HK-2 (cell line): ENCODE measurements at regions not wholly inside any gene's neighbourhood (a gene's known extent, or its start where the extent isn't known, plus 50 kb on each side); places are given as distances from the start of the nearest gene placed in this dataset.
A peak's percentile ranks its signal among the peaks of the same experiment; 100 is the strongest.

Experiments used
- DNase-seq: peaks from one replicate; pipeline ENCODE4 v3.0.0-alpha.2; 2018; ENCODE audit not compliant: unreplicated experiment

DNA sequence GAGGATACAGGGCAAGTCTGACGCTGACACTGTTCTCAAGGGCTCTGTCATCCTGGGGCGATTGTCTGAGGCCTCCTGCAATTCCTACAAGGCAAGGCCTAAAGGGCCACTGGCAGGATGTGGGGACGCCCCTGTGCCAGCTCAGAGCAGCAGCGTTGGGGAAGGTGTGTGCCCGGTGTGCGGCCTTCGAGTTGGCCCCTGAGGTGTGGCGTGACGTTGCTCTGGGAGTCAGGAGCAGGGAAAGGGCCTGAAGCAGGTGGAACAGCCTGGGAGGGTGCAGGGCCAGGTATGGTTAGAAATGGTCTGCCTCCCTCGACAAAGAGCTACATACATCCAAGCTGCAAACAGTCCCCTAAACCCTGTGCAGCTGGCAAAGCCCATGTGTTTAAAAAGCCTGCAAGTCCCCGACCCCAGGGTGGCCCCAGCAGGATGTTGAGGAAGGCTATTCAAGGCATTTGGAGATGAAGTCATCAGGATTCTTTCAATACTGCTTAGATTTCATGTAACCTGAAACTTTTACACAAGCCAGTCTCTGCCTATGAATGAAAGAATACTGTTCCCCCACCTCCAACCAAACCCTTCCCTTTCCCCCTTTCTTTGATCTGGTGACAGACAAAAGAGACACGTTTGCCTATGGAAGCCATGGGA, 142.5 kb upstream of the TNS3 start:
- DNase-seq: peak; percentile 37

DNA sequence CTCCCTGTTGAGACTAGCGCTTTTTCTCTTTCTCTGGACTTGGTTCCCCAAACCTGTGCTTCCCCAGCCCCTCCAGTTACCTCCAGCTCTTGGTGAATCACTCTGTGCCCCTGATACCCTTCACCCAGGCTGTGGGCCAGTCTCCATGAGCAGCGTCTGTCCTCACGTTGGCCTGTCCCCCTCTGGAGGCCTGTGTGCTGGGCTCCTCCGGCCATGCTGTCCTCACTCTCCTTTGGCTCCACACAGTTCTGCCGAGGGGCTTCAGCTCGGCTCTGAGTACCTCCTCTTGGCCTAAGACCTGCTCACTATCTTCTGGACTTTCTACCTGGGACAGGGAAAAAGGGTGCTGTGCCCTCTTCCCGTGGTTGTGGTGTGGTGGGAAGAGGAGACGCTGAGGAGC, 140.2 kb upstream of the TNS3 start:
- no peak for DNase-seq

DNA sequence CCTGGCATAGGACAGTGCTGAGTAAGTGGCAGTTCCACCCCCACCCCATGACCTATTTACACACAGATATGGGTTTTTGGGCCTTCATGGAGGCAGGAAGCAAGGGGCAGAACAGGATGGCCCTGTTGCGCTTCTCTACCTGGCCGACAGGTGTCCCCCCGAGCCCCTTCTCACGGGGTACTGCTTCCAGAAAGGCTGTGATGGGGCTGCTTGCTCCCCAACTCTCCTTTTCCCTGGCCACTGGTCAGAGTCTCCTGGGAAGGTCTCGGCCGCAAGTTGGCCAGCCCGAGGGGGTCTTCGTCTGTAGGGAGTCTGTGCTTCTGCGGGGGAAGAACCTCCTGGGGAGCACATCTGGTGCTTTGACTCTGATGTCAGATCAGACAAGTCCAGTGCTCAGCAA, 139.8 kb upstream of the TNS3 start:
- no peak for DNase-seq

DNA sequence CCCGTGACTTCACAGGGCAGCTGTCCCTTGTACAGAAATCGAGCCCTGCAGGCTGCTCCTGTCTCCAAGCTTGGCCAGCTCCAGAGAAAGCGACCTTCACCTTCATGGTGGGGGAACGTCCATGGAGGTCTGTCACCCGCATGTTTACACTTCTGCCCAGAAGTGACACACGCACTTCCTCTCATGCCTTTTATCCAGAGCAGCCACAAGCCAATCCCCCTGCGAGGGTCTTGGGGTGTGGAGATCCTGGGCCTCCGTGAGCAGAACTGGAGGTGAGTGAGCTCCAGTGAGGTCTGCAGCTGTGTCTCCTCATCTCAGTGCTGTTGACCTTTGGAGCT, 139.0 kb upstream of the TNS3 start:
- no peak for DNase-seq

DNA sequence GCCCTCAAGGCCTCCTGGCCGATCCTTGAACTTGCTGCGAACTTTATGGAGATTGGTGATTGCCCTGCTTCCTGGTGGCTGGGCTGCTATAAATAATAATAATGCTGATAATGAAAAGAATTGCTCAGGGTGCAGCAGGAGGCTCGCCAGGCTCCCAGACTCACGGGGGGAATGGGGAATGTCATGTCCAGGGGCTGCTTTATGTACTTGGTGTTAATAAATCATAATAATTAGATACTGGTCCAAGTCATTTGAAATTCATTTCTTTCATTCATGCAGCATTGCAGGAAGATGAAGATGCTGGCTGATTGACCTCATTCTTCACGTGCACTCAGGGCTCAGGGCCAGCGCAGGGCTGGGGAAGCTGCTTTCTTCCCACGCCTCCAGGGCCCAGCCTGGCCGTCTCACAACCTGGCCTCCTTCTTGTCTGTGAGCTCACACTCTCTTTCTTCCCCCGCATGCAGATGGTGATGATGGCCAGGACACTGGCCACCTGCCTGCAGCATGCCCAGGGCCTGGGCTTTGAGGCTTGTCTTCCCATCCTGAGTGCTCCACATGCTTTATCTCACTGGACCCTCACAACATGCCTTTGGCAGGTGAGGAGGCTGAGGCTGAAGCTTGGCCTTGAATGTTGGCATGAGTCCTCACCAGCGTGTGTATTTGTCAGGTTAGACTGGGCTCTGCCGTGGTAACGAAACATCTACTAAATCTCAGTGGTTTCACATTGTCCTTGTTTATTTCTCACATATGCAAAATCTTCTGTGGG, 138.4 kb upstream of the TNS3 start:
- no peak for DNase-seq

DNA sequence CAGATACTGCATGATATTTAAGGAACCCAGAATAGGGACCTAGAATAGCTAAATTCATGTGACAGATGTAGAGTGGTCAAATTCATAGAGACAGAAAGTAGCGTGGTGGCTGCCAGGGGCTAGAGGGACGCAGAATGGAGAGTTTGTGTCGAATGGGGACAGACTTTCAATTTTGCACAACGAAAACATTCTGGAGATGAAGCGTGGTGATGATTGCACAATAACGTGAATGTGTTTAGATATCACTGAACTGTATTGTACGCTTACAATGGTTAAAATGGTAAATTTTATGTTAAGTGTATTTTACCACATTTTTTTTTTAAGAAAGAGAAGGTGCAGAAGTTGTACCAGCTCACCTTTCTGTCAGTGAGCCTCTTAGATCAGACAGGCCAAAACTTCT, 137.8 kb upstream of the TNS3 start:
- no peak for DNase-seq

DNA sequence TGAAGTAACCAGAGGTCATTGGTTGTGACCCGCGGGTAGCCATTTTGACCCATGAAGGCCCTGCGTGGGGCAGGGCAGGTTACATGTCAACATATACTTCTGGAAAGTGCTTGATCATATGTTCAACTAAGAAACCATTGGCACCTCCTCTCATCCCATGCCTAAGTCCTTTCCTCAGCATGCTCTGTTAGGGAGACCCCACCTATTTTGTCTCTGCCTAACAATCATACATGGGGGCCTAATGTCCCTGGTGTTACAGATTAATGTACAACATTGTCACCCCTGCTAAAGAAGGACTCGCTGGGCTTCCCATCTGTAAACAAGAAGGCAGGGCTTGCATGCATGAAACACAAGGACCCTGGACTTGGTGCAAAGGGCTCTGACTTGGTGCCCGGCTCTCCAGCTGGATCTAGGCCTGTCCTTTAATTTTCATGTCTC, 133.7 kb upstream of the TNS3 start:
- DNase-seq: no peak

DNA sequence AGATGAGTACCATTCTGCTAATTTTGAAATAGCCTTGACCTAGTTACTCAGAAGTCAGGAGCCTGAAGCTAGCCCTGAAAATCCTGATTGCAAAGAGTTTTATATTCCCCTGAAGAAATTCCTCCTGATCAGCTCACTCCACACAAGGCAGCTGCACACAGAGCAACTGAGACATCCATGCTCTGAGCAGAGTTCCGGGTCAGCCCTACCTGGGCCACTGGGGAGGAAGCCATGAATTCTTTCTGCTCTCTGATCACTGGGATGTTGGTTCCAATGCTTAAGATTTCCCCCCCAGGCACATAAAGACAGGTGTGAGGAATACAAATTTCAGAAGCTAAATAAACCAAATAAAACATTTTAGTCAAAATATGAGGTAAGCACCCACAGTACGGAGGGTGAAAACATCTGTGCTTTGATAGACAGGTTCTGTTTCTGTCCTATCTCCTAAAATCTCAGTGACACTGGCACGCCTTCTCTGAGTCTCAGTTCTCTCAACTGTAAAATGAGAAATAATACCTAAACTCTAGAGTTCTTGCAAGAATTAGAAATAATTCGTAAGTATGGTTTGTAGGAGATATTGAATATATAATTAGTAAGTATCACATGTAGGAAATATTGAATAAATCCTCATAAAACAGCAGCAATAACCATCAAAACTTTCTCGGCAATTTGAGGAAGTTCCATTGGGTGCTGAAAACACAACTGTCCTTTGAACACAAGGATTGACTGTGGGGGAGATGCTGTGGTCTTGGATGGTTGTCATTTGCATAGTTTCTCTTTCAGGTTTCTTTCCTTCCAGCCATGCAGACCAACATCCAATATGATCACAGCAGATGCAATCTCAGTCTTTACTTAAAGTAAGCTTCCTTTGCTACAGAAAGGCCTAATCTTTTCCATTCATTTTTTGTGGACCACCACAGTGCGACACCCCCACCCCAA, 133.0 kb upstream of the TNS3 start:
- DNase-seq: no peak

DNA sequence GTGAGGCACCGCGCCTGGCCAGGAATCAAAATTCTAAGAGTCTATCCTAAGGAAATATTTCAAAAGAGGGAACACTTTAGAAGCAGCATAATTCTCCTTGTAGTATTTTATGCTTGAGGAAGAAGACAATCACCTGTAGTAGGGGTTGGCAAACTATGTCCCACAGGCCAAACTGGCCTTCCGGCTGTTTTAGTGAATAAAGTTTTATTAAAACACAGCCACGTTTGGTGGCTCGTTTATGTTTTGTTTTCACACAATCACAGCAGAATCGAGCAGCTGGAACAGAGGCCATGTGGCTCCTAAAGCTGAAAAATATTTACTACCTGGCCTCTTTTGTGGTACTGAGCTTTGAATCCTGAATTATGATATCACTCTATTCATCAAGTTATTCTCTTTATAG, 131.7 kb upstream of the TNS3 start:
- DNase-seq: no peak

DNA sequence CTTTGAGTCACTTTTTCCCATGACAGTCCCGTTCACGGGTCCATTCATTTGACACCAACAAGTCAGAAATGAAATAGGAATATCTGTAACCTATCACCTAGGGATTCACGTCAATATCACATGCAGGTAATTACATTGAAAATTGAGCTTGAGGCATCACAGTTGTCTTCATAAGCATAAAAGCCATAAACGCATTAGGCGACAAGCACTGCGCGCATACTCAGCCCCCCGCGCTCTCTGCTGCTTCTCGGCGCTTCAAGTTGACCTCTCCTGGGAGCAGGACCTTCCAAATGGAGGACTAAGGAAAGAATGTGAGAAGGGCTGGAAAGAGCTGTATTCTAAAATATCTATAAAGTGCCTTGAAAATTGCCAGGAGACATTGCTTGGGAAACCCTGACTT, 130.5 kb upstream of the TNS3 start:
- no peak for DNase-seq

DNA sequence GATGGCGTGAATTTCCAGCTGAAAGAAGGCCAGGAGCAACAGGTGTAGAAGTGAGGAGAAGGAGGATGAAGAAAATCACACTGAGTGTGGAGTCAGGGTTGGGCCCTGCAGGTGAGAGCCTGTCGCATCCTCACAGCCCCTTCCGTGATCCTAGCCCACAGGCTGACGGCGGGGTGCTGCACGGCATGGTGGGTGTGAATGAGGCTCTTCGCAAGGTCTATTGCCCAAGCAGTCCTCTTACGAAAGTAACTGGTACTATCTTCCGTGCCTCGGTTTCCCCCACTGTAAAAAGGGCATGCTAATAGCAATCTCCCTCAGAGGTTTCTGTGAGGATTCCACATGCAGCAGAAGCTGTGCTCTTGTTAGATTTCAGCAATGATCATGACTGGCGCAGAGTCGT, 129.9 kb upstream of the TNS3 start:
- no peak for DNase-seq

DNA sequence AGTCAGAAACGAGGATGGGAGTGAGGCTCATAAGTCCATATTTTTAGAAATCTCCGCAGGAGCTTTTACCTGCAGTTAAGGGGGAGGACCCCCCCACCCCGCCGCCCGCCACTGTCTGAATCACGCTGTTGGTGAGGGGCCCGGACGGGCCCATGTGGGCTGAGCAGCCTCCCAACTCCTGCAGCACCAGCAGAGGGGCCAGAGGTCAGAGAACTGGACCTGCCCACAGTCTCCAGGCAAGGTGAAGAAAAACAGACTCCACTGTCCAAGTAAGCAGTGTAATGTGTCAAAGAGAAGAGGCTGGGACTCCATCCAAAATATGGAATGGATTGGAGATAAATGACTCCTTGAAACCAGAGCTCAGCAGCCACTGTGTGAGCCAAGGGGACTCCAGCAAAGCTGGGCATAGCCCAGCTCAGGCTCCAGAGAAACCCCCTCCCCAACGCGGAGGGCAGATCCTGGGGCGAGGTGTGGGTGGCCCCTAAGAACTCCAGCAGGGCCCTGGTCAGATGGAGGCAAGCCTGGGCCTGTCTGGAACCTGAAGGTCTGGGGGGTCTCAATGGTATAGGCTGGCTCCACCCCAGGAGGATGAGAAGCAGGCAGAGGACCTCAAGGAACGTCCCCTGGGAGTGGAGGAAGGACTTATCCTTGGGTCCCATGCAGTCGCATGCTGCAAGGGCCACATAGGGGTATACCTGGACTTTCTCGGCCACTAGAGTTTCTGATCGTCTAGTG, 128.5 kb upstream of the TNS3 start:
- no peak for DNase-seq

DNA sequence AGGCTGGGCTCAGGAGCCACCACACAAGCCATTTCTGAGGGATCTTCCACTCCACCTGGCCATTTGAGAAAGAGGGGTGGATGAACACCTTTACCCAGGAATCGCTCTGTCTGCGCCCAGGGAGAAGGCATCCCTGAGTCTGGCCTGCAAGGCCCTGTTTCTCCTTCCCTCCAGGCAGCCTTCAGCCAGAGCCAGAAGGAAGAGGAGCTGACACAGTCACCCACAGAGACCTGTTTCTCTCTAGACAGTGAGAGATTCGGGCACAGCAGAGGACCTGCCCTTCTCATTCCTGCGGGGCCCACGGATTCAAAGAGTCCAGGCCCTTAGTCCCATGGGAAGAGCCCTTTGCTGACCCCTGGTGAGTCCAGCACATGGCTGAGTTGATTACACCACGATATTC, 127.5 kb upstream of the TNS3 start:
- DNase-seq: no peak

DNA sequence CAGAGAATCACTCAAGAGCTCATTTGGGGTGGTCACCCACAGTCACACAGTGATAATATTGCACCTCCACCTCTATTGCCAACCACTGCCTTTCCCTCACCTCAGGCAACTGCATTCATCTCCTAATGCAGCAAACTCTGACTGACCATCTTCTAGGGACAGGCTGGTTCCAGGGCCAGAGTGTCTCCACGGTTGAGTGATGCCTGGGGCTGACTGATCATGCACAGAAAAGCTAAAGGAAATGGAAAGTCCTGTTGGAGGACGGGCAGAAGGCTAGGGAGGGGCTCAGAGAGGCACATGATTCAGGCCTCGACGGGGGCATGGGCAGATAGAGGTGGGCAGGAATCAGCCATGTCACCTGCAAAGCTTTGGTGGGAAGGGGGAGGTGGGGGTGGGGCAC, 127.1 kb upstream of the TNS3 start:
- DNase-seq: no peak

DNA sequence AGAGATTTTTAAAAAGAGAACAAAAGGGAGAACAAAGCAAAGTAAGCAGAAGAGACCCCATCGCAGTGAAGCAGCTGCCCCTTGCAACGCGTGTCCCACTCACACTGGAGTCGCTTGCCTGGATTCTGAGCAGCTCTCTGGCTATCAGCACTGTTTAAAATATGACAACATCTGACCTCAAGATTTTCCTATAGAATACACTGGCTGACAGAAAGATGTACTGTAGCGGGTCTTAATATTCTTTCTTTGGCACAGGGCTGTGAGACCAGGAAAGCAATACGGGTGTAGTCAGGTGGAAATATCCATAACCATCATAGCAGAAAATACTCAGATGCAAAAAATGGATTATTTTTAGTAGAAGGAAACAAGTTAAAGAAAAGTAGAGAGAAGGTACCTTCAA, 125.7 kb upstream of the TNS3 start:
- DNase-seq: no peak

DNA sequence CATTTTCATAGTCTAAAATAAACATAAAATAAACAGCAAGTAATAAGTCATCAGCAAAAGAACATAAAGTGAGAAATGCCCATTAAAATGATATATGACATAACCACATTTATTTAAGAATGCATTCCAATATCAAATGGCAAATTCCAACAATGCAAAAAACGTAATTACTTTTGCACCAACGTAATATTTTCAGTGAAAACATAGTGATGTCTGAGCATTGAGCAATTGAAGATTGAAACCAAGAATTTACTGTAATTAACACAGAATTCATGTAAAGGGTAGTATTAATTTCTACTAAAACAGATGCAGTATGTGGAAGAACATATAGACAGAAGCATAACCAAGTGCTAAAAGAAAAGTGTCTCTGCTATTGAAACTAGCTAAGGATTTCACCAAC, 123.0 kb upstream of the TNS3 start:
- DNase-seq: no peak

DNA sequence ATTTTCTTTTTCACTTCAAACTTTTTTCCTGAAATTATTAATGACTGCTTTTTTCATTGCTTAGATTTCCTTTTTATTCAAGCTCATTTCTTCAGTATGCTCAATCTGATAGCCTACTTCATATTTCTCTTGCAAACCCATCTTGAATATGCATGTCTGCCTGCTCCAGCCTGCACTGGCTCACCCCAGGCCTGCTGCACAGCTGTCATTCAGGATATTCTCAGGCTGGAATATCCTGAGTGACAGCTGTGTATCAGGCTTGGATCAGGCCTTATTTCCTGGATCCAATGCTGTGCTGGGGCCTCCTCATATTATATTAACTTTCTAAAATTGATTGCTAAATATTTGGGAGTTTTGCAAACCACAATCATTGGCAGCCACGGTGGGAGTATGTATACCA, 120.2 kb upstream of the TNS3 start:
- no peak for DNase-seq

DNA sequence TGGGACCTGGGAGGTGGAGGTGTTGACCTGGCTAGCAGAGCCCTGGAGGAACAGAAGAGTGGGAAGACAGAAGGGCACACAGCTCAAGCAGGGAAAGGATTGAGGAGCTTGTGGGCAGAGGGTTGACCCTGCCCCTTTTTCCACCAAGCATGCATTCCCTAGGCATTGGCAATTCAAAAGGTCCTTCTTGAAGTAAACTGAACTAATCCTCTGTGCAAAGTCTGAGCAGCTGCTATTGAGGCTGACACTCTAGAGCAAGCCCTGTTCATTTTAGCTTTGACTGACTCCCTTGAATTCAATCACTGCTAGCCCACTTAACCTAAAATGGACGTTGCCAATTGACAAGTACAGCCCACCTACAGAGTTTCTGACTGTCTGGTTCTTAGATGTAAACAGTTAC, 116.5 kb upstream of the TNS3 start:
- DNase-seq: no peak

DNA sequence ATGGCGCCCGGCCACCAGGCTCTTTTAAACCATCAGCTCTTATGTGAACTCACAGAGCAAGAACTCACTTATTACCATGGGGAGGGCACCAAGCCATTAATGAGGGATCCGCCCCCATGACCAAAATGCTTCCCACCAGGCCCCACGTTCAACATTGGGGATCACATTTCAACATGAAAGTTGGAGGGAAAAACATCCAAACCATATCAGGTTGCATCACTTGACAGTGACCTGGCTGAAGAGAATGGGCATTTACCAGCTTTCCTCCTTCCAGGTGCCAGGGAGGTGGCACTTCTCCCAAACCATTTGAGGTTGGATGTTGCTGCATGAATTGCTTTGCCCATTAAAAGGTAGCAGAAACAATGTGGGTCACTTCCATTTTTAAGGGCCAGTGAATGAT, 115.6 kb upstream of the TNS3 start:
- no peak for DNase-seq

DNA sequence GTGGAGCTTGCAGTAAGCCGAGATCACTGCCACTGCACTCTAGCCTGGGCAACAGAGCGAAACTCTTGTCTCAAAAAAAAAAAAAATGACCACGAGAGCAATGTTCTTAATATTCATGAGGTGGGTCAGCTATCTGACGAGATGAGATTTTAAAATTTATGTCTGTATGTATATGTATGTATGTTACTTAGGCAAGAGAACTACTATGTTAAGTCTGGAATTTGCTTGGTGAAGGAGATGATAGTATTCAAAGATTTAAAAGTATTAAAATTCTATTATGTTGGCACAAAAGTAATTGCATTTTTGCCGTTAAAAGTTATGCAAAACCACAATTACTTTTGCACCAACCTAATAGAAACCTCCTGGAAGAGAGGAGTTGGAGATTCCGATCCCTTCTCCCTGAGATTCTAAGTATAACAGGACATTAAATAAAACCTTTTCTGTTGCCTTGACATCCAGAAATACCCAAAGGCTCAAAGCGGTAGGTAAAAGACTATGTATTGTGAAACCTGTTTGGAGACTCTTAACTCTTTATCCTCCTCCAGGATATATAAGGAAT, 114.3 kb upstream of the TNS3 start:
- DNase-seq: no peak

DNA sequence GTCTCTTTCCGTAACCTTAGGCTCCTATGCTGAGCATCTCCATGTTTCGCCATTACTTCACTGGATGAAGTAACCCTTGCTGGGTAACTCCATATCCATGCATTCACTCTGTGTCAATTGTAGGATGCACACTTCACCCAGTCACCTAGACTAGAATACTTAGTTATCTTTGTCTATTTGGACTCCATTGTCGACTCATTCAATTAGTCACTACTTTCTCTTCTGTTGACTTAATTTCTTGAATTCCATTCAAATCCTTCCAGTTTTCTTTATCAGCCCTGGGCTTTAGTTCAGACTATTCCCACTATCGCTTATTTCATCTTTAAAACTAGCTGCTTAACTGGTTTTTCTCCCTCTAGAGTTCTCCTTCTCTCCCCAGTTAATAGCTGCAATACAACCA, 111.3 kb upstream of the TNS3 start:
- no peak for DNase-seq

DNA sequence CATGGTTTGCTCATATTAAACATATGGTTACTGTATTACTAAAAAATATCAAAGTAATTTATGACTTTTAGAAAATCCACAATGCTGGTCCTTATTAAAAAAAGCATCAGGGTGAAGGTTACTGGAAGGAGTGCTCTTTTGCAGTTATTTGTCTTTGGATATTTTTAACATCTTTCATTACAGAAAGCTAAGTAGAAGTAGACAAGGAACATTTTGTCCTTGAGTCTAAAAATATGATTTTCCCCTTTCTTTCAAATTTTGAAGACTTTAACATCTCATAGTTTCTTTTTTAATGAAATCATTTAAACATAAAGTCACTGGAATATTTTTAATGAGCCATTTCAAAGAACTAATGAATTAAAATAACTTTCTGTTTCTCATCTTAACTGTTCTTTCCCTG, 110.1 kb upstream of the TNS3 start:
- DNase-seq: no peak
